HepG2 (cell line): ENCODE measurements at regions not wholly inside any gene's neighbourhood (a gene's known extent, or its start where the extent isn't known, plus 50 kb on each side); places are given as distances from the start of the nearest gene placed in this dataset.

Experiments
- ATAC-seq: fragments of 200-7000 bp; cut with Tn5 transposase; 3 replicates; pipeline ENCODE4 v1.9.1; 2020; ENCODE audit warnings: mild to moderate bottlenecking, moderate library complexity
- BruUV-seq: library from RNA; stranded (reverse); fragments of 400-500 nt; replicated peaks from 2 replicates; lab custom pipeline; 2021; lab: Mats Ljungman, UMichigan
- CTCF ChIA-PET: fragments of 300-600 bp; formaldehyde crosslinking; extraction: SDS; loops from one replicate; lab custom pipeline; 2021; ENCODE audit warnings: low total read pairs, inconsistent platforms, low intra/inter-chr PET ratio; lab: Yijun Ruan, JAX
- POLR2A ChIA-PET: fragments of 350-600 bp; sonication (Branson Sonifier 250); formaldehyde crosslinking; loops from one replicate; lab custom pipeline; 2020; ENCODE audit warnings: antibody characterized with exemption, inconsistent platforms; lab: Yijun Ruan, JAX
- DNase-seq: peaks from one replicate; pipeline ENCODE4 v3.0.0-alpha.2; 2015; ENCODE audit warnings: low spot score
- FAIRE-seq: peaks from 3 replicates; lab custom pipeline; 2011; peaks lifted over from hg19 to GRCh38; lab: Jason Lieb, UNC
- H2AFZ ChIP-seq: one replicate; pipeline ENCODE4 v1.6.1; 2011; ENCODE audit warnings: low read length, inconsistent platforms
- H3K27ac ChIP-seq: fragments of 300-600 bp; 3 replicates; pipeline ENCODE4 v1.8.0; 2011; ENCODE audit warnings: mixed run types, mild to moderate bottlenecking, mixed read lengths, low read length, inconsistent platforms; ENCODE audit not compliant: insufficient read depth; ENCODE audit errors: extremely low read length
- H3K27me3 ChIP-seq, 2 experiments: fragments of 200-600 bp in 1 of 2; 2 replicates in 1 of 2; 3 replicates in 1 of 2; pipeline versions ENCODE4 v1.6.0 to v1.8.0; 2011; ENCODE audit warnings: low read length in 2 of 2, mild to moderate bottlenecking in 2 of 2, moderate library complexity in 2 of 2, inconsistent platforms in 1 of 2; ENCODE audit not compliant: insufficient read depth in 2 of 2, control insufficient read depth in 1 of 2
- H3K36me3 ChIP-seq, 2 experiments: fragments of 200-600 bp in 1 of 2; replicated peaks in 1 of 2; 2 replicates in 1 of 2; 3 replicates in 1 of 2; pipeline versions ENCODE4 v1.5.1 to v1.8.0; 2011; ENCODE audit warnings: low read length in 2 of 2, inconsistent platforms in 1 of 2; ENCODE audit not compliant: insufficient read depth in 2 of 2, control insufficient read depth in 1 of 2
- H3K4me1 ChIP-seq: 2 replicates; pipeline ENCODE4 v1.5.1; 2012; ENCODE audit warnings: low read length, inconsistent platforms; ENCODE audit not compliant: insufficient read depth
- H3K4me2 ChIP-seq: 2 replicates; pipeline ENCODE4 v1.6.0; 2011; ENCODE audit warnings: low read depth, low read length, inconsistent platforms
- H3K4me3 ChIP-seq, 3 experiments: fragments of 200-600 bp in 1 of 3; sonication (generic), shearing (Covaris generic) in 1 of 3; replicated peaks in 1 of 3; 2 replicates each; pipeline ENCODE4 v1.5.1; 2011 to 2016; ENCODE audit warnings: low read length in 3 of 3, inconsistent platforms in 2 of 3, low read depth in 2 of 3, mild to moderate bottlenecking in 2 of 3, control low read depth in 1 of 3, mixed read lengths in 1 of 3; ENCODE audit not compliant: insufficient read depth in 1 of 3
- H3K79me2 ChIP-seq: one replicate; pipeline ENCODE4 v1.6.1; 2011; ENCODE audit warnings: low read length, inconsistent platforms; ENCODE audit not compliant: insufficient read depth
- H3K9ac ChIP-seq: 2 replicates; pipeline ENCODE4 v1.6.0; 2011; ENCODE audit warnings: mild to moderate bottlenecking, low read depth, low read length, inconsistent platforms; ENCODE audit not compliant: insufficient read depth
- H3K9me3 ChIP-seq: 2 replicates; pipeline ENCODE4 v1.5.1; 2012; ENCODE audit warnings: mild to moderate bottlenecking, low read length
- H4K20me1 ChIP-seq: 2 replicates; pipeline ENCODE4 v1.6.0; 2011; ENCODE audit warnings: inconsistent platforms, mild to moderate bottlenecking, low read length, moderate library complexity; ENCODE audit not compliant: insufficient read depth
- BATF2 ChIP-seq: sonication (generic); formaldehyde crosslinking; IDR thresholded peaks from 2 replicates; pipeline ENCODE4 v1.8.0; 2022; ENCODE audit warnings: mild to moderate bottlenecking, missing genetic modification reagents, moderate library complexity
- BHLHE40 ChIP-seq: IDR thresholded peaks from 2 replicates; pipeline ENCODE4 v1.6.1; 2011; ENCODE audit warnings: low read length, improper control_type of control experiment
- ETV6 ChIP-seq: sonication (generic); formaldehyde crosslinking; conservative IDR thresholded peaks from 2 replicates; pipeline ENCODE4 v1.4.0; 2020; ENCODE audit warnings: missing genetic modification reagents
- HDAC6 ChIP-seq: fragments of 200-600 bp; sonication (generic); IDR thresholded peaks from 2 replicates; pipeline ENCODE4 v1.7.0; 2017; ENCODE audit warnings: mild to moderate bottlenecking, antibody characterized with exemption, low read length, low read depth
- HOXD1 ChIP-seq: sonication (generic); formaldehyde crosslinking; IDR thresholded peaks from 2 replicates; pipeline ENCODE4 v1.5.0; 2020; ENCODE audit warnings: missing genetic modification reagents
- LCORL ChIP-seq, 2 experiments: fragments of 450-650 bp in 1 of 2; sonication (generic) in 1 of 2; formaldehyde crosslinking in 1 of 2; IDR thresholded peaks; 2 replicates each; pipeline versions ENCODE4 v1.5.0 to v1.6.1; 2017 to 2020; ENCODE audit warnings: antibody characterized with exemption in 1 of 2, missing genetic modification reagents in 1 of 2
- MLLT10 ChIP-seq: sonication (generic); formaldehyde crosslinking; IDR thresholded peaks from 2 replicates; pipeline ENCODE4 v1.4.0; 2020; ENCODE audit warnings: missing genetic modification reagents
- MNT ChIP-seq: fragments of 450-650 bp; IDR thresholded peaks from 2 replicates; pipeline ENCODE4 v1.6.1; 2016
- MYNN ChIP-seq: sonication (generic); formaldehyde crosslinking; IDR thresholded peaks from 2 replicates; pipeline ENCODE4 v1.4.0; 2020; ENCODE audit warnings: mild to moderate bottlenecking, low read depth, missing genetic modification reagents
- RFXANK ChIP-seq: IDR thresholded peaks from 2 replicates; pipeline ENCODE4 v1.6.1; 2016
- RXRA ChIP-seq: sonication (generic); formaldehyde crosslinking; IDR thresholded peaks from 2 replicates; pipeline ENCODE4 v1.5.1; 2020; ENCODE audit warnings: missing genetic modification reagents
- SP1 ChIP-seq, 2 experiments: fragments of 450-650 bp in 1 of 2; sonication (generic) in 1 of 2; formaldehyde crosslinking in 1 of 2; IDR thresholded peaks; 2 replicates each; pipeline versions ENCODE4 v1.4.0 to v1.6.1; 2016 to 2020; ENCODE audit warnings: missing genetic modification reagents in 1 of 2
- SSRP1 ChIP-seq: IDR thresholded peaks from 2 replicates; pipeline ENCODE4 v1.6.1; 2016; ENCODE audit warnings: control low read depth
- TGIF2 ChIP-seq: IDR thresholded peaks from 2 replicates; pipeline ENCODE4 v1.6.1; 2016; ENCODE audit warnings: control low read depth, missing compliant biosample characterization
- THAP11 ChIP-seq: IDR thresholded peaks from 2 replicates; pipeline ENCODE4 v1.6.1; 2016; ENCODE audit warnings: missing biosample characterization, missing genetic modification reagents
- WIZ ChIP-seq: sonication (generic); formaldehyde crosslinking; IDR thresholded peaks from 2 replicates; pipeline ENCODE4 v1.5.1; 2020; ENCODE audit warnings: mild to moderate bottlenecking, missing genetic modification reagents
- ZBTB42 ChIP-seq: sonication (generic); formaldehyde crosslinking; IDR thresholded peaks from 2 replicates; pipeline ENCODE4 v1.5.0; 2020; ENCODE audit warnings: mild to moderate bottlenecking, missing genetic modification reagents
- ZBTB7B ChIP-seq: sonication (generic); formaldehyde crosslinking; IDR thresholded peaks from 2 replicates; pipeline ENCODE4 v1.4.0; 2020; ENCODE audit warnings: missing genetic modification reagents
- ZNF33B ChIP-seq: sonication (generic); formaldehyde crosslinking; IDR thresholded peaks from 2 replicates; pipeline ENCODE4 v1.5.1; 2020; ENCODE audit warnings: mild to moderate bottlenecking, missing genetic modification reagents
- ZNF496 ChIP-seq: sonication (generic); formaldehyde crosslinking; IDR thresholded peaks from 2 replicates; pipeline ENCODE4 v1.8.1; 2023; ENCODE audit warnings: mild to moderate bottlenecking, moderate library complexity, missing genetic modification reagents; ENCODE audit not compliant: insufficient replicate concordance
- ZNF761 ChIP-seq: sonication (generic); formaldehyde crosslinking; conservative IDR thresholded peaks from 2 replicates; pipeline ENCODE4 v1.4.0; 2020; ENCODE audit warnings: mild to moderate bottlenecking, missing genetic modification reagents
- WGBS: methylation state at CpG from one replicate; pipeline ENCODE4 v1.1.6; 2017; ENCODE audit warnings: low lambda C conversion rate; 5-methylcytosine and 5-hydroxymethylcytosine counted together
- in situ Hi-C: cut with HindIII; loops from 2 replicates; pipeline ENCODE4 v1.10.0; 2017; ENCODE audit warnings: low pct_unique_long_range_greater_than_20kb; ENCODE audit not compliant: extremely low pct_ligation_motif_present
- intact Hi-C: fragments of 100-400 bp; cut with micrococcal nuclease; formaldehyde crosslinking; loops from one replicate; pipeline ENCODE4 v1.10.0; 2022; ENCODE audit not compliant: unreplicated experiment

GRCh38 chr3:105944276-105944675 is 75.5 kb upstream of the CBLB start:
- DNase-seq, result no peak
- BruUV-seq, result no TSS peak
- intact Hi-C loops, result loop anchor here (10.0 kb wide), 1 partner anchor 61 kb away; no protein-coding TSS in a partner anchor

GRCh38 chr3:105944721-105945120 is 75.9 kb upstream of the CBLB start:
- H3K27me3 ChIP-seq, result no peaks in the 10 kb centered on the region
- H3K9ac ChIP-seq, result no peak overlapping the region
- peak; percentile 4 for DNase-seq
- H3K36me3 ChIP-seq, result no peaks in the 10 kb centered on the region
- BruUV-seq, result no TSS peak
- no peak for TF ChIP-seq MNT
- TF ChIP-seq BHLHE40, result no peak
- no peak for TF ChIP-seq RXRA (CRISPR knock-in tag)
- no peak for TF ChIP-seq MYNN
- TF ChIP-seq WIZ (CRISPR knock-in tag), result no peak
- TF ChIP-seq ETV6, result no peak
- TF ChIP-seq HDAC6, result no peak
- TF ChIP-seq THAP11, result no peak
- no peak for TF ChIP-seq ZBTB7B (CRISPR knock-in tag)
- no peak for TF ChIP-seq HOXD1 (CRISPR knock-in tag)
- no peak for TF ChIP-seq ZNF761 (CRISPR knock-in tag)
- no peak for TF ChIP-seq SP1 (IDR thresholded peaks at IDR 0.05)
- TF ChIP-seq SP1 (CRISPR knock-in tag; IDR thresholded peaks at IDR 0.05), result no peak
- TF ChIP-seq LCORL (IDR thresholded peaks at IDR 0.05), result no peak
- no peak for TF ChIP-seq LCORL (CRISPR knock-in tag; IDR thresholded peaks at IDR 0.05)
- no peak for TF ChIP-seq BATF2 (CRISPR knock-in tag)
- no peaks in the 10 kb centered on the region for H3K79me2 ChIP-seq
- H3K4me3 ChIP-seq, result no peak overlapping the region
- H2AFZ ChIP-seq, result no peak overlapping the region
- no peak overlapping the region for H3K4me2 ChIP-seq
- H3K27ac ChIP-seq, result no peak overlapping the region
- H3K4me1 ChIP-seq, result no peaks in the 10 kb centered on the region
- POLR2A ChIA-PET, result no interaction called here
- H4K20me1 ChIP-seq, result no peaks in the 10 kb centered on the region
- ATAC-seq, result no peak
- no peak for FAIRE-seq
- intact Hi-C loops (loop anchor here (10.0 kb wide), 1 partner anchor 60 kb away; no protein-coding TSS in a partner anchor), in situ Hi-C loops (no loop called here)
- CTCF ChIA-PET, result no interaction called here
- H3K9me3 ChIP-seq, result no peaks in the 10 kb centered on the region
- WGBS, result 0% methylated on average over 3 of the region's 3 CpGs

More at GRCh38 chr3:105944276-105944675, 75.5 kb upstream of the CBLB start:
- Histone ChIP-seq H4K20me1 (no peaks in the 10 kb centered on the region), H3K79me2 (no peaks in the 10 kb centered on the region), H3K4me2 (no peak overlapping the region), H3K4me1 (no peaks in the 10 kb centered on the region), H3K27me3 (no peaks in the 10 kb centered on the region), H3K4me3 (no peak overlapping the region), H2AFZ (no peak overlapping the region), H3K9me3 (no peaks in the 10 kb centered on the region), H3K27ac (no peak overlapping the region), H3K36me3 (no peaks in the 10 kb centered on the region), H3K9ac (no peak overlapping the region)
- ChIA-PET CTCF (no interaction called here), POLR2A (no interaction called here)
- no peak for FAIRE-seq
- no peak for ATAC-seq
- TF ChIP-seq ZNF496 (CRISPR knock-in tag), result no peak
- no peak for TF ChIP-seq ZBTB42 (CRISPR knock-in tag)
- TF ChIP-seq ZNF33B (CRISPR knock-in tag), result no peak
- no peak for TF ChIP-seq SSRP1 (CRISPR knock-in tag)
- no peak for TF ChIP-seq RFXANK (CRISPR knock-in tag)
- no peak for TF ChIP-seq TGIF2
- no peak for TF ChIP-seq MLLT10
- in situ Hi-C loops, result no loop called here
